ENCODE measurements at regions not wholly inside any gene's neighbourhood (a gene's known extent, or its start where the extent isn't known, plus 50 kb on each side); places are given as distances from the start of the nearest gene placed in this dataset.

- ATAC-seq = no peak
- 25% methylated on average over 2 of the region's 2 CpGs for WGBS (ENCODE audit: insufficient coverage, low coverage, low lambda C conversion rate, missing lambda C conversion rate)
- H3K36me3 ChIP-seq = no peaks in the 10 kb centered on the region
Measured at GRCh38 chr13:88377852-88378251, 706.7 kb downstream of the SLITRK5 start.

GRCh38 chr13:88384542-88384941 is 713.4 kb downstream of the SLITRK5 start:
- DNase-seq (no peak), ATAC-seq (no peak)
- Histone ChIP-seq H3K27me3 (no peaks in the 10 kb centered on the region), H3K4me1 (no peaks in the 10 kb centered on the region), H3K9me3 (no peaks in the 10 kb centered on the region), H3K36me3 (no peaks in the 10 kb centered on the region), H3K27ac (no peak overlapping the region), H3K4me3 (no peak overlapping the region)
- intact Hi-C loops (cut with DNase I) = no loop called here
- TF ChIP-seq CTCF (IDR thresholded peaks at IDR 0.05) (no peak), POLR2A (IDR thresholded peaks at IDR 0.05) (no peak)

More at GRCh38 chr13:88377852-88378251, 706.7 kb downstream of the SLITRK5 start:
- no peaks in the 10 kb centered on the region for H3K4me1 ChIP-seq
- H3K27ac ChIP-seq = no peak overlapping the region
- TF ChIP-seq POLR2A (IDR thresholded peaks at IDR 0.05) (no peak), CTCF (IDR thresholded peaks at IDR 0.05) (no peak)
- DNase-seq = no peak
- no peak overlapping the region for H3K4me3 ChIP-seq
- intact Hi-C loops (cut with DNase I) = no loop called here
- H3K27me3 ChIP-seq = no peaks in the 10 kb centered on the region
- no peaks in the 10 kb centered on the region for H3K9me3 ChIP-seq

- intact Hi-C loops (cut with DNase I) = no loop called here
- DNase-seq (no peak), ATAC-seq (no peak)
- Histone ChIP-seq H3K4me1 (no peaks in the 10 kb centered on the region), H3K27ac (no peak overlapping the region), H3K27me3 (no peaks in the 10 kb centered on the region), H3K4me3 (no peak overlapping the region), H3K9me3 (no peaks in the 10 kb centered on the region), H3K36me3 (no peaks in the 10 kb centered on the region)
- TF ChIP-seq CTCF (IDR thresholded peaks at IDR 0.05) (no peak), POLR2A (IDR thresholded peaks at IDR 0.05) (no peak)
Measured at GRCh38 chr13:88395804-88396203, 724.6 kb downstream of the SLITRK5 start.

GRCh38 chr13:88411696-88412095 is 740.5 kb downstream of the SLITRK5 start:
- WGBS (ENCODE audit: insufficient coverage, low coverage, low lambda C conversion rate, missing lambda C conversion rate) = 31% methylated on average over 2 of the region's 2 CpGs
- intact Hi-C loops (cut with DNase I) = no loop called here
- DNase-seq = no peak
- no peak for ATAC-seq
- Histone ChIP-seq H3K27ac (no peak overlapping the region), H3K4me1 (no peaks in the 10 kb centered on the region), H3K4me3 (no peak overlapping the region), H3K27me3 (no peaks in the 10 kb centered on the region), H3K36me3 (no peaks in the 10 kb centered on the region), H3K9me3 (no peaks in the 10 kb centered on the region)
- TF ChIP-seq POLR2A (IDR thresholded peaks at IDR 0.05) = no peak
- no peak for TF ChIP-seq CTCF (IDR thresholded peaks at IDR 0.05)

- no peaks in the 10 kb centered on the region for H3K4me1 ChIP-seq
- H3K27me3 ChIP-seq = no peaks in the 10 kb centered on the region
- no peak for DNase-seq
- H3K4me3 ChIP-seq = no peak overlapping the region
- no peak overlapping the region for H3K27ac ChIP-seq
- WGBS (ENCODE audit: insufficient coverage, low coverage, low lambda C conversion rate, missing lambda C conversion rate) = 48% methylated on average over 1 of the region's 1 CpG
- H3K9me3 ChIP-seq = no peaks in the 10 kb centered on the region
- no peak for ATAC-seq
- no peaks in the 10 kb centered on the region for H3K36me3 ChIP-seq
- intact Hi-C loops (cut with DNase I) = no loop called here
- TF ChIP-seq CTCF (IDR thresholded peaks at IDR 0.05) (no peak), POLR2A (IDR thresholded peaks at IDR 0.05) (no peak)
Measured at GRCh38 chr13:88417801-88418200, 746.6 kb downstream of the SLITRK5 start.
